K562 (cell line): ENCODE measurements at regions not wholly inside any gene's neighbourhood (a gene's known extent, or its start where the extent isn't known, plus 50 kb on each side); places are given as distances from the start of the nearest gene placed in this dataset.

Experiments used
- CBX8 ChIP-seq: fragments of 200-600 bp; sonication (generic); IDR thresholded peaks from 2 replicates; pipeline ENCODE4 v1.6.1; 2012; ENCODE audit warnings: borderline replicate concordance, mixed run types, low read depth, mild to moderate bottlenecking, moderate library complexity, mixed read lengths, low read length, control low read depth, inconsistent platforms; ENCODE audit not compliant: poor library complexity, severe bottlenecking; ENCODE audit errors: extremely low read depth
- CTCF ChIP-seq, 3 experiments: IDR thresholded peaks in 2 of 3; conservative IDR thresholded peaks in 1 of 3; 2 replicates each; pipeline ENCODE4 v1.5.1; 2011 to 2012; ENCODE audit warnings: low read length in 3 of 3, mild to moderate bottlenecking in 3 of 3, control low read depth in 2 of 3, improper control_type of control experiment in 1 of 3, inconsistent platforms in 1 of 3, low read depth in 1 of 3, mixed read lengths in 1 of 3, moderate library complexity in 1 of 3; ENCODE audit not compliant: insufficient read depth in 2 of 3
- FOS ChIP-seq: IDR thresholded peaks from 3 replicates; pipeline ENCODE4 v1.6.1; 2011; ENCODE audit not compliant: insufficient read length; ENCODE audit errors: extremely low read depth
- NFE2L1 ChIP-seq: fragments of 450-650 bp; IDR thresholded peaks from 2 replicates; pipeline ENCODE4 v1.6.1; 2016; ENCODE audit warnings: missing genetic modification characterization, low read depth, mild to moderate bottlenecking, missing compliant biosample characterization, moderate library complexity, borderline replicate concordance
- NFRKB ChIP-seq: fragments of 450-650 bp; IDR thresholded peaks from 2 replicates; pipeline ENCODE4 v1.6.1; 2016; ENCODE audit warnings: low read depth
- ZNF133 ChIP-seq: fragments of 250-450 bp; sonication (Bioruptor Pico); IDR thresholded peaks from 2 replicates; pipeline ENCODE4 v1.4.0; 2020; ENCODE audit warnings: mild to moderate bottlenecking
- ZNF197 ChIP-seq: fragments of 200-800 bp; sonication (Bioruptor generic); IDR thresholded peaks from 2 replicates; pipeline ENCODE4 v1.6.1; 2016; ENCODE audit warnings: low read depth, missing genetic modification characterization, missing compliant biosample characterization
- TF ChIP-seq, protein P1 (sequence below): sonication (generic); formaldehyde crosslinking; IDR thresholded peaks from 2 replicates; pipeline ENCODE4 v1.8.0; 2023; ENCODE audit warnings: missing genetic modification reagents, mild to moderate bottlenecking, borderline replicate concordance
- TF ChIP-seq, protein P2 (sequence below): sonication (generic); formaldehyde crosslinking; IDR thresholded peaks from 2 replicates; pipeline ENCODE4 v1.5.0; 2020; ENCODE audit warnings: missing genetic modification reagents

GRCh38 chr2:124985270-124985669, 960.2 kb downstream of the CNTNAP5 start:
- no peak for TF ChIP-seq NFE2L1 (tag)
- no peak for TF ChIP-seq CBX8
- TF ChIP-seq FOS = no peak
- TF ChIP-seq CTCF (IDR thresholded peaks at IDR 0.05 in 2 of 3, conservative IDR thresholded peaks at IDR 0.05 in 1 of 3; ENCODE audit: insufficient read depth in 2 of 3, low read depth in 1 of 3, low read length in 3 of 3) = no peak
- TF ChIP-seq ZNF133 (CRISPR knock-in tag) = no peak
- TF ChIP-seq, protein P1, sequence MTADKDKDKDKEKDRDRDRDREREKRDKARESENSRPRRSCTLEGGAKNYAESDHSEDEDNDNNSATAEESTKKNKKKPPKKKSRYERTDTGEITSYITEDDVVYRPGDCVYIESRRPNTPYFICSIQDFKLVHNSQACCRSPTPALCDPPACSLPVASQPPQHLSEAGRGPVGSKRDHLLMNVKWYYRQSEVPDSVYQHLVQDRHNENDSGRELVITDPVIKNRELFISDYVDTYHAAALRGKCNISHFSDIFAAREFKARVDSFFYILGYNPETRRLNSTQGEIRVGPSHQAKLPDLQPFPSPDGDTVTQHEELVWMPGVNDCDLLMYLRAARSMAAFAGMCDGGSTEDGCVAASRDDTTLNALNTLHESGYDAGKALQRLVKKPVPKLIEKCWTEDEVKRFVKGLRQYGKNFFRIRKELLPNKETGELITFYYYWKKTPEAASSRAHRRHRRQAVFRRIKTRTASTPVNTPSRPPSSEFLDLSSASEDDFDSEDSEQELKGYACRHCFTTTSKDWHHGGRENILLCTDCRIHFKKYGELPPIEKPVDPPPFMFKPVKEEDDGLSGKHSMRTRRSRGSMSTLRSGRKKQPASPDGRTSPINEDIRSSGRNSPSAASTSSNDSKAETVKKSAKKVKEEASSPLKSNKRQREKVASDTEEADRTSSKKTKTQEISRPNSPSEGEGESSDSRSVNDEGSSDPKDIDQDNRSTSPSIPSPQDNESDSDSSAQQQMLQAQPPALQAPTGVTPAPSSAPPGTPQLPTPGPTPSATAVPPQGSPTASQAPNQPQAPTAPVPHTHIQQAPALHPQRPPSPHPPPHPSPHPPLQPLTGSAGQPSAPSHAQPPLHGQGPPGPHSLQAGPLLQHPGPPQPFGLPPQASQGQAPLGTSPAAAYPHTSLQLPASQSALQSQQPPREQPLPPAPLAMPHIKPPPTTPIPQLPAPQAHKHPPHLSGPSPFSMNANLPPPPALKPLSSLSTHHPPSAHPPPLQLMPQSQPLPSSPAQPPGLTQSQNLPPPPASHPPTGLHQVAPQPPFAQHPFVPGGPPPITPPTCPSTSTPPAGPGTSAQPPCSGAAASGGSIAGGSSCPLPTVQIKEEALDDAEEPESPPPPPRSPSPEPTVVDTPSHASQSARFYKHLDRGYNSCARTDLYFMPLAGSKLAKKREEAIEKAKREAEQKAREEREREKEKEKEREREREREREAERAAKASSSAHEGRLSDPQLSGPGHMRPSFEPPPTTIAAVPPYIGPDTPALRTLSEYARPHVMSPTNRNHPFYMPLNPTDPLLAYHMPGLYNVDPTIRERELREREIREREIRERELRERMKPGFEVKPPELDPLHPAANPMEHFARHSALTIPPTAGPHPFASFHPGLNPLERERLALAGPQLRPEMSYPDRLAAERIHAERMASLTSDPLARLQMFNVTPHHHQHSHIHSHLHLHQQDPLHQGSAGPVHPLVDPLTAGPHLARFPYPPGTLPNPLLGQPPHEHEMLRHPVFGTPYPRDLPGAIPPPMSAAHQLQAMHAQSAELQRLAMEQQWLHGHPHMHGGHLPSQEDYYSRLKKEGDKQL (CRISPR knock-in tag) = no peak
- no peak for TF ChIP-seq ZNF197 (CRISPR knock-in tag)
- no peak for TF ChIP-seq NFRKB
- TF ChIP-seq, protein P2, sequence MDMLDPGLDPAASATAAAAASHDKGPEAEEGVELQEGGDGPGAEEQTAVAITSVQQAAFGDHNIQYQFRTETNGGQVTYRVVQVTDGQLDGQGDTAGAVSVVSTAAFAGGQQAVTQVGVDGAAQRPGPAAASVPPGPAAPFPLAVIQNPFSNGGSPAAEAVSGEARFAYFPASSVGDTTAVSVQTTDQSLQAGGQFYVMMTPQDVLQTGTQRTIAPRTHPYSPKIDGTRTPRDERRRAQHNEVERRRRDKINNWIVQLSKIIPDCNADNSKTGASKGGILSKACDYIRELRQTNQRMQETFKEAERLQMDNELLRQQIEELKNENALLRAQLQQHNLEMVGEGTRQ (CRISPR knock-in tag) = no peak
